ENCODE measurements at regions not wholly inside any gene's neighbourhood (a gene's known extent, or its start where the extent isn't known, plus 50 kb on each side); places are given as distances from the start of the nearest gene placed in this dataset.
"Not testable (repeated sequence)": the region's sequence is repeated elsewhere in the genome, so short reads cannot be mapped to it uniquely, and the experiment has no call there.

GRCh38 chr21:35437941-35438340 is 388.8 kb upstream of the RUNX1 start:
- H3K27me3 ChIP-seq (ENCODE audit: control insufficient read depth in 3 of 3, insufficient read depth in 3 of 3, low read length in 2 of 3) = peaks cover 0 to 5% (median 0%) of the 10 kb centered on the region in 3 donors
- H3K9me3 ChIP-seq (ENCODE audit: control insufficient read depth in 4 of 4, insufficient read depth in 3 of 4, low read length in 3 of 4) = peaks cover 0 to 8% (median 2%) of the 10 kb centered on the region in 4 donors
- ATAC-seq (ENCODE audit: insufficient read depth, low FRiP score) (no peak), DNase-seq (no peak)
- H3K27ac ChIP-seq (ENCODE audit: low read depth in 1 of 2, low read length in 1 of 2) = no peak overlapping the region
- peaks cover 0 to 2% (median 0%) of the 10 kb centered on the region in 5 donors for H3K4me1 ChIP-seq (ENCODE audit: control insufficient read depth in 5 of 5, insufficient read depth in 5 of 5, low read length in 5 of 5)
- H3K36me3 ChIP-seq (ENCODE audit: control insufficient read depth in 4 of 4, insufficient read depth in 4 of 4, low read length in 4 of 4) = no peaks in the 10 kb centered on the region
- TF ChIP-seq, protein P1, sequence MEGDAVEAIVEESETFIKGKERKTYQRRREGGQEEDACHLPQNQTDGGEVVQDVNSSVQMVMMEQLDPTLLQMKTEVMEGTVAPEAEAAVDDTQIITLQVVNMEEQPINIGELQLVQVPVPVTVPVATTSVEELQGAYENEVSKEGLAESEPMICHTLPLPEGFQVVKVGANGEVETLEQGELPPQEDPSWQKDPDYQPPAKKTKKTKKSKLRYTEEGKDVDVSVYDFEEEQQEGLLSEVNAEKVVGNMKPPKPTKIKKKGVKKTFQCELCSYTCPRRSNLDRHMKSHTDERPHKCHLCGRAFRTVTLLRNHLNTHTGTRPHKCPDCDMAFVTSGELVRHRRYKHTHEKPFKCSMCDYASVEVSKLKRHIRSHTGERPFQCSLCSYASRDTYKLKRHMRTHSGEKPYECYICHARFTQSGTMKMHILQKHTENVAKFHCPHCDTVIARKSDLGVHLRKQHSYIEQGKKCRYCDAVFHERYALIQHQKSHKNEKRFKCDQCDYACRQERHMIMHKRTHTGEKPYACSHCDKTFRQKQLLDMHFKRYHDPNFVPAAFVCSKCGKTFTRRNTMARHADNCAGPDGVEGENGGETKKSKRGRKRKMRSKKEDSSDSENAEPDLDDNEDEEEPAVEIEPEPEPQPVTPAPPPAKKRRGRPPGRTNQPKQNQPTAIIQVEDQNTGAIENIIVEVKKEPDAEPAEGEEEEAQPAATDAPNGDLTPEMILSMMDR (IDR thresholded peaks at IDR 0.05; ENCODE audit: control extremely low read depth, extremely low read depth) = no peak
- no peak overlapping the region for H3K4me3 ChIP-seq
- no peak overlapping the region for H3K9ac ChIP-seq (ENCODE audit: insufficient read depth in 1 of 2, low read length in 2 of 2)

DNA sequence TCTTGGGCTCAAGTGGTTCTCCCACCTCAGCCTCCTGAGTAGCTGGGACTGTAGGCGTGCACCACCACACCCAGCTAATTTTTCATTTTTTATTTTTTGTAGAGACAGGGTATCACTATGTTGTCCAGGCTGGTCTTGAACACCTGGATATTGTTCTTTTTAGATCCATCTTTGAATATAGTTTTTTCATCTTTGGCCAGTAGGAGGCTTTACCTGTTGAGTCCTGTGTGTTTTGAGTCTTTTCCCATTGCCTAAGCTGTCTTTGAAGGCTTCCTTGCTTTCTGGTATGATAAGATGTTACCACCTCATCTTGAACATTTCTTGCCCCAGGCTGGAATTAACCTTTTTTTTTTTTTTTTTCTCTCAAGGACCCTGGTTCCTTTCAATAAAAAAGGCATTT is 387.8 kb upstream of the RUNX1 start:
- WGBS, 2 donors = 96 to 100% methylated on average over 1 of the region's 1 CpG
- no peaks in the 10 kb centered on the region for H3K36me3 ChIP-seq (ENCODE audit: control insufficient read depth in 4 of 4, insufficient read depth in 4 of 4, low read length in 4 of 4)

DNA sequence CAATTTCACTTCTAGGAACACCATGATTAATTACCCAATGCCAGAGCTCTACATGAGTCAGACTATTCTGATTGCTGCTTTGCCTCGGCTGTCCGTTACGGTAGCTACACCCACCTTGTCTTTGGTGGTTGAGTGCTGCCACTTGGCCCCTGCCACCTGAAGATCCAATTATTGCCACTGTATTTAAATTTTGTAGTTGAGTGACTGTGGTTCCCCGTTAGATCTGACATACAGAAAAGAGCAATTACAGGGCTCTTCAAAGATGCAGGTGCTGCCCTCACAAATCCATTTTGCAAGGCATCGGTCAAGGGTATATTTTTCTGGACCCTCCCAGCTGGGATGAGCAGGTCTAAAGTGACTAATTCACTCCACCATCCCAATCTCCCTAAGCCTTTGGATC is 383.5 kb upstream of the RUNX1 start:
- not testable (repeated sequence) for H3K4me1 ChIP-seq (ENCODE audit: control insufficient read depth in 5 of 5, insufficient read depth in 5 of 5, low read length in 5 of 5); H3K27me3 ChIP-seq (ENCODE audit: control insufficient read depth in 3 of 3, insufficient read depth in 3 of 3, low read length in 2 of 3); H3K4me3 ChIP-seq; H3K9ac ChIP-seq (ENCODE audit: insufficient read depth in 1 of 2, low read length in 2 of 2); H3K27ac ChIP-seq (ENCODE audit: low read depth in 1 of 2, low read length in 1 of 2); H3K36me3 ChIP-seq (ENCODE audit: control insufficient read depth in 4 of 4, insufficient read depth in 4 of 4, low read length in 4 of 4); ATAC-seq (ENCODE audit: insufficient read depth, low FRiP score); DNase-seq
- peaks cover 0 to 16% (median 4%) of the 10 kb centered on the region in 4 donors for H3K9me3 ChIP-seq (ENCODE audit: control insufficient read depth in 4 of 4, insufficient read depth in 3 of 4, low read length in 3 of 4)
- 74% methylated on average over 5 of the region's 5 CpGs for WGBS, 2 donors

More for the DNA sequence above, 387.8 kb upstream of the RUNX1 start:
- TF ChIP-seq, protein P1 (IDR thresholded peaks at IDR 0.05; ENCODE audit: control extremely low read depth, extremely low read depth) = no peak
- no peak overlapping the region for H3K4me3 ChIP-seq
- H3K9ac ChIP-seq (ENCODE audit: insufficient read depth in 1 of 2, low read length in 2 of 2) = no peak overlapping the region
- no peak overlapping the region for H3K27ac ChIP-seq (ENCODE audit: low read depth in 1 of 2, low read length in 1 of 2)
- peaks cover 0 to 8% (median 4%) of the 10 kb centered on the region in 4 donors for H3K9me3 ChIP-seq (ENCODE audit: control insufficient read depth in 4 of 4, insufficient read depth in 3 of 4, low read length in 3 of 4)
- H3K4me1 ChIP-seq (ENCODE audit: control insufficient read depth in 5 of 5, insufficient read depth in 5 of 5, low read length in 5 of 5) = no peaks in the 10 kb centered on the region
- no peak for ATAC-seq (ENCODE audit: insufficient read depth, low FRiP score)
- peaks cover 0 to 5% (median 0%) of the 10 kb centered on the region in 3 donors for H3K27me3 ChIP-seq (ENCODE audit: control insufficient read depth in 3 of 3, insufficient read depth in 3 of 3, low read length in 2 of 3)
- DNase-seq = no peak

- no peak for DNase-seq
- 76 to 82% methylated on average over 3 of the region's 3 CpGs for WGBS, 2 donors
- Histone ChIP-seq H3K9me3 (ENCODE audit: control insufficient read depth in 4 of 4, insufficient read depth in 3 of 4, low read length in 3 of 4) (peaks cover 0 to 14% (median 4%) of the 10 kb centered on the region in 4 donors), H3K4me3 (no peak overlapping the region), H3K4me1 (ENCODE audit: control insufficient read depth in 5 of 5, insufficient read depth in 5 of 5, low read length in 5 of 5) (peaks cover 0 to 5% (median 0%) of the 10 kb centered on the region in 5 donors), H3K27me3 (ENCODE audit: control insufficient read depth in 3 of 3, insufficient read depth in 3 of 3, low read length in 2 of 3) (peaks cover 0 to 10% (median 9%) of the 10 kb centered on the region in 3 donors), H3K9ac (ENCODE audit: insufficient read depth in 1 of 2, low read length in 2 of 2) (no peak overlapping the region), H3K27ac (ENCODE audit: low read depth in 1 of 2, low read length in 1 of 2) (no peak overlapping the region), H3K36me3 (ENCODE audit: control insufficient read depth in 4 of 4, insufficient read depth in 4 of 4, low read length in 4 of 4) (no peaks in the 10 kb centered on the region)
- ATAC-seq (ENCODE audit: insufficient read depth, low FRiP score) = no peak
- TF ChIP-seq, protein P1 (IDR thresholded peaks at IDR 0.05; ENCODE audit: control extremely low read depth, extremely low read depth) = no peak
Measured at GRCh38 chr21:35430260-35430659, 381.2 kb upstream of the RUNX1 start.
